HCT116 (cell line): ENCODE measurements at regions not wholly inside any gene's neighbourhood (a gene's known extent, or its start where the extent isn't known, plus 50 kb on each side); places are given as distances from the start of the nearest gene placed in this dataset.

ENCODE experiments used
- ATAC-seq: fragments of 200-7000 bp; cut with Tn5 transposase; 2 replicates; pipeline ENCODE4 v1.9.1; 2020; ENCODE audit warnings: mild to moderate bottlenecking, moderate library complexity
- BruUV-seq: library from RNA; stranded (reverse); fragments of 400-500 nt; replicated peaks from 2 replicates; lab custom pipeline; 2021; lab: Mats Ljungman, UMichigan
- CTCF ChIA-PET: fragments of 300-600 bp; sonication (Branson Sonifier 250); formaldehyde crosslinking; loops from one replicate; lab custom pipeline; 2021; ENCODE audit warnings: antibody characterized with exemption; lab: Charles Lee
- POLR2A ChIA-PET: fragments of 300-600, 350-600 bp; sonication (Branson Sonifier 250); formaldehyde crosslinking; loops from one replicate; lab custom pipeline; 2021; ENCODE audit warnings: antibody characterized with exemption; lab: Charles Lee
- RAD21 ChIA-PET, 2 experiments: fragments of 300-600 bp; sonication (Branson Sonifier 250); formaldehyde crosslinking; loops; one replicate each; lab custom pipeline; 2023; ENCODE audit warnings: low total read pairs in 2 of 2; ENCODE audit not compliant: uncharacterized antibody in 2 of 2, unreplicated experiment in 2 of 2, low non-redundant PET in 1 of 2; lab: Charles Lee
- DNase-seq: peaks from one replicate; pipeline ENCODE4 v3.0.0-alpha.2; 2010; ENCODE audit warnings: low read depth, low spot score
- H2AFZ ChIP-seq: fragments of 200-600 bp; shearing (Covaris generic), sonication (generic); 2 replicates; pipeline ENCODE4 v1.6.1; 2017; ENCODE audit warnings: low read depth, mixed run types, mixed read lengths, antibody characterized with exemption, low read length; ENCODE audit not compliant: poor library complexity, severe bottlenecking
- H3K27ac ChIP-seq: 2 replicates; pipeline ENCODE4 v1.5.1; 2012; ENCODE audit warnings: low read depth, low read length
- H3K27me3 ChIP-seq: fragments of 200-600 bp; sonication (generic); 2 replicates; pipeline ENCODE4 v1.6.1; 2016; ENCODE audit warnings: mixed run types, low read length, mixed read lengths; ENCODE audit not compliant: insufficient read depth
- H3K36me3 ChIP-seq, 2 experiments: fragments of 200-500 bp in 1 of 2; fragments of 200-600 bp in 1 of 2; sonication (Bioruptor generic) in 1 of 2; sonication (generic) in 1 of 2; 2 replicates each; pipeline versions ENCODE4 v1.5.1 to v1.6.1; 2014 to 2016; ENCODE audit warnings: low read length in 2 of 2, inconsistent platforms in 1 of 2, mixed read lengths in 1 of 2, mixed run types in 1 of 2; ENCODE audit not compliant: insufficient read depth in 2 of 2, control insufficient read depth in 1 of 2
- H3K4me1 ChIP-seq, 2 experiments: fragments of 200-600 bp in 1 of 2; sonication (generic) in 1 of 2; 2 replicates each; pipeline versions ENCODE4 v1.5.1 to v1.6.1; 2012 to 2017; ENCODE audit warnings: low read length in 2 of 2, inconsistent platforms in 1 of 2, mild to moderate bottlenecking in 1 of 2, mixed read lengths in 1 of 2, mixed run types in 1 of 2, moderate library complexity in 1 of 2; ENCODE audit not compliant: insufficient read depth in 2 of 2, control insufficient read depth in 1 of 2
- H3K4me2 ChIP-seq: fragments of 200-600 bp; sonication (generic); 2 replicates; pipeline ENCODE4 v1.6.1; 2017; ENCODE audit warnings: mixed run types, low read length, mixed read lengths
- H3K4me3 ChIP-seq, 2 experiments: fragments of 200-600 bp in 1 of 2; sonication (generic) in 1 of 2; replicated peaks in 1 of 2; 2 replicates each; pipeline ENCODE4 v1.5.1; 2011 to 2016; ENCODE audit warnings: low read length in 2 of 2, control low read depth in 1 of 2, low read depth in 1 of 2, mild to moderate bottlenecking in 1 of 2, mixed read lengths in 1 of 2, mixed run types in 1 of 2
- H3K79me2 ChIP-seq: fragments of 200-600 bp; sonication (generic); 2 replicates; pipeline ENCODE4 v1.6.1; 2017; ENCODE audit warnings: mild to moderate bottlenecking, mixed run types, low read length, moderate library complexity, mixed read lengths; ENCODE audit not compliant: insufficient read depth
- H3K9ac ChIP-seq: fragments of 200-600 bp; sonication (generic); 2 replicates; pipeline ENCODE4 v1.6.1; 2016; ENCODE audit warnings: low read length, mixed read lengths
- H3K9me2 ChIP-seq: fragments of 200-600 bp; sonication (generic), shearing (Covaris generic); 2 replicates; pipeline ENCODE4 v1.6.1; 2017; ENCODE audit warnings: mixed run types, mild to moderate bottlenecking, moderate library complexity; ENCODE audit not compliant: insufficient read depth
- H3K9me3 ChIP-seq, 2 experiments: fragments of 200-500 bp in 1 of 2; fragments of 200-600 bp in 1 of 2; sonication (Bioruptor generic) in 1 of 2; sonication (generic) in 1 of 2; 2 replicates each; pipeline ENCODE4 v1.6.1; 2014 to 2017; ENCODE audit warnings: low read length in 2 of 2, mixed read lengths in 2 of 2, inconsistent platforms in 1 of 2, low read depth in 1 of 2, mild to moderate bottlenecking in 1 of 2, mixed run types in 1 of 2, moderate library complexity in 1 of 2; ENCODE audit not compliant: control insufficient read depth in 1 of 2, insufficient read depth in 1 of 2
- H4K20me1 ChIP-seq: fragments of 200-600 bp; sonication (generic), shearing (Covaris generic); 2 replicates; pipeline ENCODE4 v1.6.1; 2017; ENCODE audit warnings: mixed run types, mild to moderate bottlenecking, moderate library complexity; ENCODE audit not compliant: insufficient read depth
- CEBPB ChIP-seq: IDR thresholded peaks from 2 replicates; pipeline ENCODE4 v1.6.1; 2012; ENCODE audit warnings: low read depth
- ELF1 ChIP-seq: IDR thresholded peaks from 2 replicates; pipeline ENCODE4 v1.6.1; 2012; ENCODE audit warnings: low read depth, borderline replicate concordance
- EZH2 ChIP-seq: fragments of 200-600 bp; sonication (generic); IDR thresholded peaks from 2 replicates; pipeline ENCODE4 v1.6.1; 2017; ENCODE audit warnings: antibody characterized with exemption, mixed run types
- JUND ChIP-seq: IDR thresholded peaks from 2 replicates; pipeline ENCODE4 v1.6.1; 2012
- POLR2A ChIP-seq: IDR thresholded peaks from 2 replicates; pipeline ENCODE4 v1.7.0; 2011; ENCODE audit warnings: borderline replicate concordance; ENCODE audit not compliant: insufficient read depth, insufficient read length; ENCODE audit errors: extremely low read depth
- POLR2AphosphoS5 ChIP-seq: IDR thresholded peaks from 2 replicates; pipeline ENCODE4 v1.6.1; 2011; ENCODE audit warnings: mild to moderate bottlenecking, low read depth, low read length, moderate library complexity
- RAD21 ChIP-seq: IDR thresholded peaks from 2 replicates; pipeline ENCODE4 v1.6.1; 2012; ENCODE audit warnings: low read depth, mild to moderate bottlenecking
- SP1 ChIP-seq: IDR thresholded peaks from 2 replicates; pipeline ENCODE4 v1.6.1; 2012; ENCODE audit warnings: low read depth
- SRF ChIP-seq: IDR thresholded peaks from 2 replicates; pipeline ENCODE4 v1.6.1; 2012; ENCODE audit warnings: low read depth
- TCF7L2 ChIP-seq: IDR thresholded peaks from 2 replicates; pipeline ENCODE4 v1.7.0; 2011; ENCODE audit warnings: borderline replicate concordance, inconsistent platforms; ENCODE audit not compliant: insufficient read depth, insufficient read length; ENCODE audit errors: extremely low read depth
- intact Hi-C: fragments of 100-400 bp; cut with micrococcal nuclease; formaldehyde crosslinking; loops from 2 replicates; pipeline ENCODE4 v1.10.0; 2022
- TF ChIP-seq, protein P1 (sequence below): IDR thresholded peaks from 2 replicates; pipeline ENCODE4 v1.6.1; 2012; ENCODE audit warnings: low read depth
- TF ChIP-seq, protein P2 (sequence below): IDR thresholded peaks from 2 replicates; pipeline ENCODE4 v1.6.1; 2012

GRCh38 chr6:90916968-90917367 is 330.1 kb upstream of the MAP3K7 start (continued):
- TF ChIP-seq, protein P1, sequence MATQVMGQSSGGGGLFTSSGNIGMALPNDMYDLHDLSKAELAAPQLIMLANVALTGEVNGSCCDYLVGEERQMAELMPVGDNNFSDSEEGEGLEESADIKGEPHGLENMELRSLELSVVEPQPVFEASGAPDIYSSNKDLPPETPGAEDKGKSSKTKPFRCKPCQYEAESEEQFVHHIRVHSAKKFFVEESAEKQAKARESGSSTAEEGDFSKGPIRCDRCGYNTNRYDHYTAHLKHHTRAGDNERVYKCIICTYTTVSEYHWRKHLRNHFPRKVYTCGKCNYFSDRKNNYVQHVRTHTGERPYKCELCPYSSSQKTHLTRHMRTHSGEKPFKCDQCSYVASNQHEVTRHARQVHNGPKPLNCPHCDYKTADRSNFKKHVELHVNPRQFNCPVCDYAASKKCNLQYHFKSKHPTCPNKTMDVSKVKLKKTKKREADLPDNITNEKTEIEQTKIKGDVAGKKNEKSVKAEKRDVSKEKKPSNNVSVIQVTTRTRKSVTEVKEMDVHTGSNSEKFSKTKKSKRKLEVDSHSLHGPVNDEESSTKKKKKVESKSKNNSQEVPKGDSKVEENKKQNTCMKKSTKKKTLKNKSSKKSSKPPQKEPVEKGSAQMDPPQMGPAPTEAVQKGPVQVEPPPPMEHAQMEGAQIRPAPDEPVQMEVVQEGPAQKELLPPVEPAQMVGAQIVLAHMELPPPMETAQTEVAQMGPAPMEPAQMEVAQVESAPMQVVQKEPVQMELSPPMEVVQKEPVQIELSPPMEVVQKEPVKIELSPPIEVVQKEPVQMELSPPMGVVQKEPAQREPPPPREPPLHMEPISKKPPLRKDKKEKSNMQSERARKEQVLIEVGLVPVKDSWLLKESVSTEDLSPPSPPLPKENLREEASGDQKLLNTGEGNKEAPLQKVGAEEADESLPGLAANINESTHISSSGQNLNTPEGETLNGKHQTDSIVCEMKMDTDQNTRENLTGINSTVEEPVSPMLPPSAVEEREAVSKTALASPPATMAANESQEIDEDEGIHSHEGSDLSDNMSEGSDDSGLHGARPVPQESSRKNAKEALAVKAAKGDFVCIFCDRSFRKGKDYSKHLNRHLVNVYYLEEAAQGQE: no peak
- TF ChIP-seq ELF1: no peak

- H3K79me2 ChIP-seq: no peaks in the 10 kb centered on the region
- H3K4me3 ChIP-seq: no peak overlapping the region
- BruUV-seq: no TSS peak
- H3K9me2 ChIP-seq: no peaks in the 10 kb centered on the region
- H3K9ac ChIP-seq: no peak overlapping the region
- intact Hi-C loops: no loop called here
- DNase-seq (no peak), ATAC-seq (no peak)
- H3K9me3 ChIP-seq: no peaks in the 10 kb centered on the region
- ChIA-PET RAD21 (no interaction called here), CTCF (no interaction called here), POLR2A (no interaction called here)
- no peak overlapping the region for H2AFZ ChIP-seq
- no peaks in the 10 kb centered on the region for H3K4me1 ChIP-seq
- no peaks in the 10 kb centered on the region for H3K27me3 ChIP-seq
- H3K27ac ChIP-seq: no peak overlapping the region
- TF ChIP-seq CEBPB (no peak), JUND (no peak), ELF1 (no peak), EZH2 (no peak), SP1 (no peak), POLR2A (no peak), RAD21 (no peak), POLR2AphosphoS5 (no peak), SRF (no peak), TCF7L2 (no peak)
- TF ChIP-seq, protein P2, sequence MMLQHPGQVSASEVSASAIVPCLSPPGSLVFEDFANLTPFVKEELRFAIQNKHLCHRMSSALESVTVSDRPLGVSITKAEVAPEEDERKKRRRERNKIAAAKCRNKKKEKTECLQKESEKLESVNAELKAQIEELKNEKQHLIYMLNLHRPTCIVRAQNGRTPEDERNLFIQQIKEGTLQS: no peak
- TF ChIP-seq, protein P1: no peak
- no peak overlapping the region for H3K4me2 ChIP-seq
- no peaks in the 10 kb centered on the region for H4K20me1 ChIP-seq
- H3K36me3 ChIP-seq: no peaks in the 10 kb centered on the region
Observed at GRCh38 chr6:90915224-90915915, 328.5 kb upstream of the MAP3K7 start.
